Spleen (tissue), 7 donors: ENCODE measurements at regions not wholly inside any gene's neighbourhood (a gene's known extent, or its start where the extent isn't known, plus 50 kb on each side); places are given as distances from the start of the nearest gene placed in this dataset.

ENCODE experiments used
- POLR2A ChIP-seq, 3 donors: fragments of 450-650 bp; IDR thresholded peaks; one replicate each; pipeline ENCODE4 v1.5.1; 2017; ENCODE audit warnings: antibody characterized with exemption in 3 of 3, mild to moderate bottlenecking in 1 of 3
- POLR2AphosphoS5 ChIP-seq, 3 donors: sonication (generic); formaldehyde crosslinking; IDR thresholded peaks; one replicate each; pipeline ENCODE4 v1.5.1; 2017; ENCODE audit warnings: antibody characterized with exemption in 3 of 3
- TF ChIP-seq, protein P1 (sequence below), 11 experiments: fragments of 200-600 bp in 7 of 11; fragments of 450-650 bp in 4 of 11; sonication (generic) in 4 of 11; IDR thresholded peaks in 8 of 11; conservative IDR thresholded peaks in 3 of 11; 1 replicate in 7 of 11; 2 replicates in 4 of 11; pipeline versions ENCODE4 v1.4.0 to v1.8.0; 2016 to 2021; ENCODE audit warnings: antibody characterized with exemption in 11 of 11, inconsistent platforms in 4 of 11, mild to moderate bottlenecking in 1 of 11
- donor health status: DM: no; HTN: no; CAD: no; lungs with moderate emphysema.
- donor health status: DM: no; HTN: no; CAD: no.
- donor health status: DM: no; HTN: no; CAD: no.

DNA sequence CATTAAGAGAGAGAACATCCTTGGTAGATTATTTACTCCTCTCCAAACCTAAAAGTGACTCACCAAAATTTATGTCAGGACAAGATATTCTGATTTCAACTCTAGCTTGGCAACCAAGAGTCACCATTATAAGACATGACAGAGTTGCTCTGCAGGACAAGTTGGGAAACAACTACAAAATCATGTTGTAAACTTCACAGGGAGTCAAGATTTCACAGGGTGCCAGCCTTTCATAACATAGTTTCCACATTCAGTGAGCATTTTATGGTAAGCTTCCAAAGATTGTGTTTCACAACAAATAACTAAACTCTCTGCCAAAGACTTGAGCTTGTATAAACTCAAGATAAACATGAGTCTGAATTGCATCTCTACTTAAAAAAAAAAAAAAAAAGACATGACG lies 121.0 kb upstream of the DIAPH2 start:
- TF ChIP-seq POLR2A (IDR thresholded peaks at IDR 0.05) (no peak), POLR2AphosphoS5 (IDR thresholded peaks at IDR 0.05) (no peak)
- TF ChIP-seq, protein P1, sequence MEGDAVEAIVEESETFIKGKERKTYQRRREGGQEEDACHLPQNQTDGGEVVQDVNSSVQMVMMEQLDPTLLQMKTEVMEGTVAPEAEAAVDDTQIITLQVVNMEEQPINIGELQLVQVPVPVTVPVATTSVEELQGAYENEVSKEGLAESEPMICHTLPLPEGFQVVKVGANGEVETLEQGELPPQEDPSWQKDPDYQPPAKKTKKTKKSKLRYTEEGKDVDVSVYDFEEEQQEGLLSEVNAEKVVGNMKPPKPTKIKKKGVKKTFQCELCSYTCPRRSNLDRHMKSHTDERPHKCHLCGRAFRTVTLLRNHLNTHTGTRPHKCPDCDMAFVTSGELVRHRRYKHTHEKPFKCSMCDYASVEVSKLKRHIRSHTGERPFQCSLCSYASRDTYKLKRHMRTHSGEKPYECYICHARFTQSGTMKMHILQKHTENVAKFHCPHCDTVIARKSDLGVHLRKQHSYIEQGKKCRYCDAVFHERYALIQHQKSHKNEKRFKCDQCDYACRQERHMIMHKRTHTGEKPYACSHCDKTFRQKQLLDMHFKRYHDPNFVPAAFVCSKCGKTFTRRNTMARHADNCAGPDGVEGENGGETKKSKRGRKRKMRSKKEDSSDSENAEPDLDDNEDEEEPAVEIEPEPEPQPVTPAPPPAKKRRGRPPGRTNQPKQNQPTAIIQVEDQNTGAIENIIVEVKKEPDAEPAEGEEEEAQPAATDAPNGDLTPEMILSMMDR (IDR thresholded peaks at IDR 0.05 in 8 of 11, conservative IDR thresholded peaks at IDR 0.05 in 3 of 11): no peak
